AG09319 (cell line): ENCODE measurements at regions not wholly inside any gene's neighbourhood (a gene's known extent, or its start where the extent isn't known, plus 50 kb on each side); places are given as distances from the start of the nearest gene placed in this dataset.

Experiments used
- DNase-seq: peaks from one replicate; pipeline ENCODE4 v3.0.0-alpha.2; 2010; ENCODE audit warnings: low read depth; ENCODE audit errors: extremely low read depth
- CTCF ChIP-seq: IDR thresholded peaks from 2 replicates; pipeline ENCODE4 v1.5.1; 2011; ENCODE audit warnings: low read depth, mild to moderate bottlenecking, inconsistent platforms, low read length, moderate library complexity

GRCh38 chr3:182501856-182502255 lies 291.4 kb upstream of the ATP11B start:
- no peak for TF ChIP-seq CTCF
- DNase-seq: no peak

- no peak for DNase-seq
- TF ChIP-seq CTCF: no peak
These were observed 289.9 kb upstream of the ATP11B start for GRCh38 chr3:182503401-182503800.

GRCh38 chr3:182508919-182509711 lies 284.2 kb upstream of the ATP11B start:
- DNase-seq: no peak
- TF ChIP-seq CTCF: no peak

GRCh38 chr3:182509844-182510460 lies 283.4 kb upstream of the ATP11B start:
- TF ChIP-seq CTCF: no peak
- no peak for DNase-seq

- TF ChIP-seq CTCF: no peak
- no peak for DNase-seq
These were observed 278.9 kb upstream of the ATP11B start for GRCh38 chr3:182514236-182514964.

GRCh38 chr3:182516597-182517336 lies 276.5 kb upstream of the ATP11B start:
- TF ChIP-seq CTCF: no peak
- DNase-seq: no peak
